ENCODE measurements at regions not wholly inside any gene's neighbourhood (a gene's known extent, or its start where the extent isn't known, plus 50 kb on each side); places are given as distances from the start of the nearest gene placed in this dataset.

- no peak for TF ChIP-seq CTCF (conservative IDR thresholded peaks at IDR 0.05)
- no peak for TF ChIP-seq ZFX (IDR thresholded peaks at IDR 0.05)
Observed at GRCh38 chr19:31616031-31616430, 266.8 kb upstream of the TSHZ3 start.

All from C4-2B (cell line).